CD4-positive, alpha-beta T cell (primary cell): ENCODE measurements at regions not wholly inside any gene's neighbourhood (a gene's known extent, or its start where the extent isn't known, plus 50 kb on each side); places are given as distances from the start of the nearest gene placed in this dataset.

Experiments
- ATAC-seq: fragments of 200-7000 bp; cut with Tn5 transposase; one replicate; pipeline ENCODE4 v1.10.0; 2022; ENCODE audit warnings: mild to moderate bottlenecking; ENCODE audit not compliant: poor library complexity
- CTCF ChIA-PET: fragments of 350-600 bp; sonication (Branson Sonifier 250); formaldehyde crosslinking; loops from one replicate; lab custom pipeline; 2021; ENCODE audit warnings: antibody characterized with exemption, inconsistent platforms; lab: Charles Lee
- POLR2A ChIA-PET: fragments of 350-600 bp; sonication (Branson Sonifier 250); formaldehyde crosslinking; loops from one replicate; lab custom pipeline; 2021; ENCODE audit warnings: antibody characterized with exemption, inconsistent platforms; lab: Charles Lee
- DNase-seq, 14 experiments: peaks; one replicate each; pipeline ENCODE4 v3.0.0-alpha.2; 2013 to 2020; ENCODE audit warnings: mixed read lengths in 2 of 14
- H3K27ac ChIP-seq, 2 donors: one replicate each; pipeline versions ENCODE4 v1.5.1 to v1.7.0; 2013; ENCODE audit warnings: low read length in 2 of 2, low read depth in 1 of 2, mild to moderate bottlenecking in 1 of 2
- H3K27me3 ChIP-seq, 2 experiments: 1 replicate in 1 of 2; 2 replicates in 1 of 2; pipeline versions ENCODE4 v1.6.1 to v1.7.0; 2013; ENCODE audit warnings: low read length in 2 of 2, control low read depth in 1 of 2, mild to moderate bottlenecking in 1 of 2, moderate library complexity in 1 of 2; ENCODE audit not compliant: insufficient read depth in 2 of 2, control insufficient read depth in 1 of 2
- H3K36me3 ChIP-seq: one replicate; pipeline ENCODE4 v1.6.1; 2013; ENCODE audit warnings: low read length, control low read depth; ENCODE audit not compliant: insufficient read depth
- H3K4me1 ChIP-seq: one replicate; pipeline ENCODE4 v1.6.1; 2013; ENCODE audit warnings: low read length, control low read depth; ENCODE audit not compliant: insufficient read depth
- H3K4me3 ChIP-seq: one replicate; pipeline ENCODE4 v1.5.1; 2013; ENCODE audit warnings: mild to moderate bottlenecking, low read length, moderate library complexity
- H3K9me3 ChIP-seq, 2 experiments: 1 replicate in 1 of 2; 2 replicates in 1 of 2; pipeline versions ENCODE4 v1.6.1 to v1.7.0; 2013; ENCODE audit warnings: low read length in 2 of 2, mild to moderate bottlenecking in 2 of 2, control low read depth in 1 of 2, moderate library complexity in 1 of 2; ENCODE audit not compliant: control insufficient read depth in 1 of 2, insufficient read depth in 1 of 2
- H3K27ac Mint-ChIP-seq: one replicate; pipeline ENCODE4 v1.8.0; 2020; ENCODE audit warnings: mixed read lengths
- H3K27me3 Mint-ChIP-seq: one replicate; pipeline ENCODE4 v1.8.0; 2021; ENCODE audit warnings: mixed read lengths
- H3K36me3 Mint-ChIP-seq: one replicate; pipeline ENCODE4 v1.8.0; 2021; ENCODE audit warnings: low read depth, mixed read lengths
- H3K4me1 Mint-ChIP-seq: one replicate; pipeline ENCODE4 v1.8.0; 2021; ENCODE audit warnings: low read depth, mixed read lengths
- H3K4me3 Mint-ChIP-seq: one replicate; pipeline ENCODE4 v1.8.0; 2020; ENCODE audit warnings: mild to moderate bottlenecking, mixed read lengths
- H3K9me3 Mint-ChIP-seq: one replicate; pipeline ENCODE4 v1.8.0; 2020; ENCODE audit warnings: mixed read lengths
- CTCF ChIP-seq: fragments of 200-600 bp; IDR thresholded peaks from one replicate; pipeline ENCODE4 v1.8.0; 2022; ENCODE audit warnings: antibody characterized with exemption, mild to moderate bottlenecking
- intact Hi-C, 2 experiments: fragments of 100-400 bp; cut with DNase I in 1 of 2; cut with micrococcal nuclease in 1 of 2; formaldehyde crosslinking; loops; one replicate each; pipeline versions ENCODE4 v1.15.1 to v1.9.0; 2023 to 2025; cut with DNase I, micrococcal nuclease

DNA sequence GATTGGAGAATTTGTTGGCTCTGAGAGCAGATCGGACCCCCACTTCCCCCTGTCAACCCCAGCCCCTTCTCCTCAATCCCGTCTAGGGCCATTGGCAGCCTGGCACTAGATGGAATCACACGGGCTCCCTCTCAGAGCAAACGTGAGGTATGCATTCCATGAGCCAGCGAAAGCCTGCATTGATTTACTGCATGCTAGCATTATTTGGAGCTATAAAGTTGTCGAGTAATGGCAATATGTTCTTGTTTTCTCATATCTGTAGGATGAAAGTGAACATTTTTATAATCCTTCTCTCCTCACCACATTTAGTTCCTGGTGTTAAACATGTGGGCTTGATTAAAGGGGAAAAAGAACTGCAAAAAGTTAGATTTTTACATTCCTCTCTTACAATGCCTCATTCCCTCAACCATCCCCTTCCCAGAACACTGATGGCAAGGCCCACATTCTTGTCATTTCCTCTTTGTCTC, 159.2 kb downstream of the SPRY1 start:
- TF ChIP-seq CTCF, result no peak
- intact Hi-C loops, result no loop called here
- no peaks in the 10 kb centered on the region for H3K27me3 Mint-ChIP-seq
- H3K4me1 ChIP-seq, result no peaks in the 10 kb centered on the region
- no peak overlapping the region for H3K4me3 ChIP-seq
- H3K9me3 Mint-ChIP-seq, result no peaks in the 10 kb centered on the region
- no peaks in the 10 kb centered on the region for H3K4me1 Mint-ChIP-seq
- no peak overlapping the region for H3K27ac Mint-ChIP-seq
- no peak overlapping the region for H3K27ac ChIP-seq
- DNase-seq (no peak), ATAC-seq (no peak)
- peaks cover 0 to 4% of the 10 kb centered on the region in 2 experiments for H3K27me3 ChIP-seq
- H3K36me3 Mint-ChIP-seq, result no peaks in the 10 kb centered on the region
- POLR2A ChIA-PET, result no interaction called here
- no peaks in the 10 kb centered on the region for H3K9me3 ChIP-seq
- CTCF ChIA-PET, result no interaction called here
- no peak overlapping the region for H3K4me3 Mint-ChIP-seq
- no peaks in the 10 kb centered on the region for H3K36me3 ChIP-seq

DNA sequence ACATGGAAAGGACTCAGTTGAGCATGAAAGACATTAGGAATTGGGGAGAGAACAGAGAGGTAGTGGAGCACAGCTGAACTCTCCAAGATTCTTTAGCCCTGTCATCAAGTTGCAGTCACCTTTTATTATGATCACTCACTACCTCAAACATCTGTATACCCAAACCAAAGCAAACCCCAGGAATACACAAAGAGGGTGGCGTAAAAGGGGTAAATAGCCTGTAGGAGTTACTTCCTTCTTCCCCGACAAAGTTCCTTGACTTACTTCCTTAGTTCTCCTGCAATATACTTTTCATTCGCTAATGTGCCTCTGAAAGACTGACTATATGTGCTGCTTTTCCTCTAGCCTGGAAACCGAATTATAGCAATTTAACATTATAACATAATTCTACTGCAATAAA, 159.9 kb downstream of the SPRY1 start:
- TF ChIP-seq CTCF, result no peak
- no peaks in the 10 kb centered on the region for H3K27me3 Mint-ChIP-seq
- no peak overlapping the region for H3K4me3 Mint-ChIP-seq
- H3K9me3 Mint-ChIP-seq, result no peaks in the 10 kb centered on the region
- ChIA-PET POLR2A (no interaction called here), CTCF (no interaction called here)
- Histone ChIP-seq H3K4me3 (no peak overlapping the region), H3K36me3 (no peaks in the 10 kb centered on the region), H3K9me3 (no peaks in the 10 kb centered on the region), H3K27ac (no peak overlapping the region), H3K4me1 (no peaks in the 10 kb centered on the region), H3K27me3 (peaks cover 0 to 4% of the 10 kb centered on the region in 2 experiments)
- H3K4me1 Mint-ChIP-seq, result no peaks in the 10 kb centered on the region
- H3K36me3 Mint-ChIP-seq, result no peaks in the 10 kb centered on the region
- no peak overlapping the region for H3K27ac Mint-ChIP-seq
- no peak for DNase-seq
- intact Hi-C loops, result no loop called here
- ATAC-seq, result no peak

DNA sequence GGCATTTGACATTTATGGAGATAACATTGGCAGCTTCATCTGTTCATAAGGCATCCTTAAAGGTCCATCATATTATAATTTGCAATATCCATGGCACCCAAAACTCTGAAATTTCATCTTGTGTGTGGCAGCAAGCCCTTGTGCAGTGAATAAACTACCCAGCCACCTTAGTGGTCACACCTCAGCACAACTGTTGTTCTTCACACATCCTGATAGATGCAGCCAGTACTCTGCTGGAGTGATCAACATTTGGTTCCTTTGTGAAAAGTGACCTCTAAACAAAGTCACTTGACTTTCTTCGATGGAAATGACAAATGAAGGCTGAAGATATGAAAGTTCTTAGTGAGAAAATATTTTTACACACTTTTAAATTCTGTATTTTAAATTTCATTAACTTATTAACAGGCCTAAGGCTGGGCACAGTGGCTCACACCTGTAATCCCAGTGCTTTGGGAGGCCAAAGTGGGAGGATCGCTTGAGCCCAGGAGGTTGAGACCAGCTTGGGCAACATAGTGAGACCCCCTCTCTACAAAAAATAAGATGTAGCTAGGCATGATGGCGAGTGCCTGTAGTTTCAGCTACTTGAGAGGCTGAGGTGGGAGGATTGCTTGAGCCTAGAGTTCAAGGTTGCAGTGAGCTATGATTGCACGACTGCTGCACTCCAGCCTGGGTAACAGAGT, 161.4 kb downstream of the SPRY1 start:
- no peaks in the 10 kb centered on the region for H3K4me1 ChIP-seq
- no peak for ATAC-seq
- H3K4me1 Mint-ChIP-seq, result no peaks in the 10 kb centered on the region
- H3K27ac ChIP-seq, result no peak overlapping the region
- no peaks in the 10 kb centered on the region for H3K36me3 Mint-ChIP-seq
- H3K27me3 ChIP-seq, result peaks cover 0 to 4% of the 10 kb centered on the region in 2 experiments
- no peaks in the 10 kb centered on the region for H3K9me3 ChIP-seq
- no peaks in the 10 kb centered on the region for H3K9me3 Mint-ChIP-seq
- H3K4me3 Mint-ChIP-seq, result no peak overlapping the region
- H3K36me3 ChIP-seq, result no peaks in the 10 kb centered on the region
- ChIA-PET CTCF (no interaction called here), POLR2A (no interaction called here)
- H3K27me3 Mint-ChIP-seq, result no peaks in the 10 kb centered on the region
- intact Hi-C loops, result no loop called here
- no peak for DNase-seq
- H3K27ac Mint-ChIP-seq, result no peak overlapping the region
- H3K4me3 ChIP-seq, result no peak overlapping the region
- no peak for TF ChIP-seq CTCF
